ENCODE measurements at regions not wholly inside any gene's neighbourhood (a gene's known extent, or its start where the extent isn't known, plus 50 kb on each side); places are given as distances from the start of the nearest gene placed in this dataset.

- POLR2A ChIA-PET, result no interaction called here
- peaks cover 0 to 10% (median 4%) of the 10 kb centered on the region in 11 donors for H3K9me3 Mint-ChIP-seq
- H3K27me3 Mint-ChIP-seq, result peaks cover 0 to 3% (median 0%) of the 10 kb centered on the region in 5 donors
- Histone ChIP-seq H3K36me3 (ENCODE audit: control insufficient read depth in 2 of 3, insufficient read depth in 3 of 3, low read length in 3 of 3) (no peaks in the 10 kb centered on the region), H3K27me3 (ENCODE audit: control insufficient read depth in 2 of 2, insufficient read depth in 2 of 2, low read length in 2 of 2) (no peaks in the 10 kb centered on the region), H3K4me1 (ENCODE audit: control insufficient read depth in 2 of 2, insufficient read depth in 2 of 2, low read length in 2 of 2) (no peaks in the 10 kb centered on the region), H3K4me3 (ENCODE audit: low read length) (no peak overlapping the region), H3K9me3 (ENCODE audit: control insufficient read depth in 2 of 3, low read length in 3 of 3) (no peaks in the 10 kb centered on the region), H3K27ac (ENCODE audit: low read depth, low read length) (no peak overlapping the region)
- no peak for DNase-seq
- intact Hi-C loops (cut with micrococcal nuclease), result no loop called here
- no peak overlapping the region for H3K4me3 Mint-ChIP-seq
- CTCF ChIA-PET, result no interaction called here
- ATAC-seq, result no peak
- no peak overlapping the region for H3K27ac Mint-ChIP-seq
- H3K4me1 Mint-ChIP-seq, result no peaks in the 10 kb centered on the region
- H3K36me3 Mint-ChIP-seq, result no peaks in the 10 kb centered on the region
Measured at GRCh38 chr5:8580298-8580697, 711.4 kb downstream of the MTRR start.

GRCh38 chr5:8581047-8581446 lies 712.1 kb downstream of the MTRR start:
- H3K4me3 Mint-ChIP-seq, result no peak overlapping the region
- ChIA-PET CTCF (no interaction called here), POLR2A (no interaction called here)
- intact Hi-C loops (cut with micrococcal nuclease), result no loop called here
- peaks cover 0 to 8% (median 3%) of the 10 kb centered on the region in 11 donors for H3K9me3 Mint-ChIP-seq
- H3K27ac Mint-ChIP-seq, result no peak overlapping the region
- H3K36me3 ChIP-seq (ENCODE audit: control insufficient read depth in 2 of 3, insufficient read depth in 3 of 3, low read length in 3 of 3), result no peaks in the 10 kb centered on the region
- H3K27me3 Mint-ChIP-seq, result peaks cover 0 to 3% (median 0%) of the 10 kb centered on the region in 5 donors
- no peaks in the 10 kb centered on the region for H3K36me3 Mint-ChIP-seq
- H3K4me1 ChIP-seq (ENCODE audit: control insufficient read depth in 2 of 2, insufficient read depth in 2 of 2, low read length in 2 of 2), result no peaks in the 10 kb centered on the region
- ATAC-seq, result no peak
- no peak overlapping the region for H3K4me3 ChIP-seq (ENCODE audit: low read length)
- no peak for DNase-seq
- H3K4me1 Mint-ChIP-seq, result no peaks in the 10 kb centered on the region
- H3K27ac ChIP-seq (ENCODE audit: low read depth, low read length), result no peak overlapping the region
- H3K27me3 ChIP-seq (ENCODE audit: control insufficient read depth in 2 of 2, insufficient read depth in 2 of 2, low read length in 2 of 2), result no peaks in the 10 kb centered on the region
- H3K9me3 ChIP-seq (ENCODE audit: control insufficient read depth in 2 of 3, low read length in 3 of 3), result no peaks in the 10 kb centered on the region

- no peaks in the 10 kb centered on the region for H3K27me3 ChIP-seq (ENCODE audit: control insufficient read depth in 2 of 2, insufficient read depth in 2 of 2, low read length in 2 of 2)
- Mint-ChIP-seq H3K4me3 (no peak overlapping the region), H3K27me3 (peaks cover 0 to 3% (median 0%) of the 10 kb centered on the region in 5 donors), H3K36me3 (no peaks in the 10 kb centered on the region), H3K4me1 (no peaks in the 10 kb centered on the region), H3K9me3 (peaks cover 0 to 10% (median 4%) of the 10 kb centered on the region in 11 donors), H3K27ac (no peak overlapping the region)
- ATAC-seq, result no peak
- intact Hi-C loops (cut with micrococcal nuclease), result no loop called here
- ChIA-PET CTCF (no interaction called here), POLR2A (no interaction called here)
- peaks cover 0 to 4% (median 0%) of the 10 kb centered on the region in 3 experiments for H3K9me3 ChIP-seq (ENCODE audit: control insufficient read depth in 2 of 3, low read length in 3 of 3)
- H3K27ac ChIP-seq (ENCODE audit: low read depth, low read length), result no peak overlapping the region
- no peaks in the 10 kb centered on the region for H3K36me3 ChIP-seq (ENCODE audit: control insufficient read depth in 2 of 3, insufficient read depth in 3 of 3, low read length in 3 of 3)
- no peak overlapping the region for H3K4me3 ChIP-seq (ENCODE audit: low read length)
- no peaks in the 10 kb centered on the region for H3K4me1 ChIP-seq (ENCODE audit: control insufficient read depth in 2 of 2, insufficient read depth in 2 of 2, low read length in 2 of 2)
- no peak for DNase-seq
Measured at GRCh38 chr5:8585230-8586018, 716.5 kb downstream of the MTRR start.

GRCh38 chr5:8590959-8591358 lies 722.0 kb downstream of the MTRR start:
- no peaks in the 10 kb centered on the region for H3K27me3 ChIP-seq (ENCODE audit: control insufficient read depth in 2 of 2, insufficient read depth in 2 of 2, low read length in 2 of 2)
- Mint-ChIP-seq H3K27me3 (no peaks in the 10 kb centered on the region), H3K27ac (no peak overlapping the region), H3K9me3 (peaks cover 0 to 7% (median 3%) of the 10 kb centered on the region in 11 donors), H3K36me3 (no peaks in the 10 kb centered on the region), H3K4me1 (no peaks in the 10 kb centered on the region), H3K4me3 (no peak overlapping the region)
- DNase-seq (no peak), ATAC-seq (no peak)
- H3K4me3 ChIP-seq (ENCODE audit: low read length), result no peak overlapping the region
- CTCF ChIA-PET, result no interaction called here
- no peaks in the 10 kb centered on the region for H3K4me1 ChIP-seq (ENCODE audit: control insufficient read depth in 2 of 2, insufficient read depth in 2 of 2, low read length in 2 of 2)
- H3K27ac ChIP-seq (ENCODE audit: low read depth, low read length), result no peak overlapping the region
- no peaks in the 10 kb centered on the region for H3K36me3 ChIP-seq (ENCODE audit: control insufficient read depth in 2 of 3, insufficient read depth in 3 of 3, low read length in 3 of 3)
- peaks cover 0 to 4% (median 0%) of the 10 kb centered on the region in 3 experiments for H3K9me3 ChIP-seq (ENCODE audit: control insufficient read depth in 2 of 3, low read length in 3 of 3)
- POLR2A ChIA-PET, result no interaction called here
- intact Hi-C loops (cut with micrococcal nuclease), result no loop called here

GRCh38 chr5:8598356-8598755 lies 729.4 kb downstream of the MTRR start:
- Mint-ChIP-seq H3K4me3 (no peak overlapping the region), H3K9me3 (peaks cover 0 to 12% (median 0%) of the 10 kb centered on the region in 11 donors), H3K4me1 (no peaks in the 10 kb centered on the region), H3K27me3 (no peaks in the 10 kb centered on the region), H3K27ac (no peak overlapping the region), H3K36me3 (no peaks in the 10 kb centered on the region)
- H3K27ac ChIP-seq (ENCODE audit: low read depth, low read length), result no peak overlapping the region
- no peak overlapping the region for H3K4me3 ChIP-seq (ENCODE audit: low read length)
- no peaks in the 10 kb centered on the region for H3K36me3 ChIP-seq (ENCODE audit: control insufficient read depth in 2 of 3, insufficient read depth in 3 of 3, low read length in 3 of 3)
- ChIA-PET CTCF (no interaction called here), POLR2A (no interaction called here)
- ATAC-seq (no peak), DNase-seq (no peak)
- no peaks in the 10 kb centered on the region for H3K4me1 ChIP-seq (ENCODE audit: control insufficient read depth in 2 of 2, insufficient read depth in 2 of 2, low read length in 2 of 2)
- H3K9me3 ChIP-seq (ENCODE audit: control insufficient read depth in 2 of 3, low read length in 3 of 3), result no peaks in the 10 kb centered on the region
- no peaks in the 10 kb centered on the region for H3K27me3 ChIP-seq (ENCODE audit: control insufficient read depth in 2 of 2, insufficient read depth in 2 of 2, low read length in 2 of 2)
- intact Hi-C loops (cut with micrococcal nuclease), result no loop called here

GRCh38 chr5:8598996-8599395 lies 730.0 kb downstream of the MTRR start:
- Mint-ChIP-seq H3K4me1 (no peaks in the 10 kb centered on the region), H3K9me3 (peaks cover 0 to 12% (median 0%) of the 10 kb centered on the region in 11 donors), H3K27ac (no peak overlapping the region), H3K27me3 (no peaks in the 10 kb centered on the region), H3K4me3 (no peak overlapping the region), H3K36me3 (no peaks in the 10 kb centered on the region)
- ChIA-PET POLR2A (no interaction called here), CTCF (no interaction called here)
- DNase-seq (no peak), ATAC-seq (no peak)
- Histone ChIP-seq H3K9me3 (ENCODE audit: control insufficient read depth in 2 of 3, low read length in 3 of 3) (no peaks in the 10 kb centered on the region), H3K4me3 (ENCODE audit: low read length) (no peak overlapping the region), H3K27me3 (ENCODE audit: control insufficient read depth in 2 of 2, insufficient read depth in 2 of 2, low read length in 2 of 2) (no peaks in the 10 kb centered on the region), H3K27ac (ENCODE audit: low read depth, low read length) (no peak overlapping the region), H3K4me1 (ENCODE audit: control insufficient read depth in 2 of 2, insufficient read depth in 2 of 2, low read length in 2 of 2) (no peaks in the 10 kb centered on the region), H3K36me3 (ENCODE audit: control insufficient read depth in 2 of 3, insufficient read depth in 3 of 3, low read length in 3 of 3) (no peaks in the 10 kb centered on the region)
- intact Hi-C loops (cut with micrococcal nuclease), result no loop called here

GRCh38 chr5:8600843-8601242 lies 731.9 kb downstream of the MTRR start:
- Mint-ChIP-seq H3K4me1 (no peaks in the 10 kb centered on the region), H3K27ac (no peak overlapping the region), H3K4me3 (no peak overlapping the region), H3K36me3 (no peaks in the 10 kb centered on the region), H3K9me3 (peaks cover 0 to 12% (median 2%) of the 10 kb centered on the region in 11 donors), H3K27me3 (no peaks in the 10 kb centered on the region)
- DNase-seq (no peak), ATAC-seq (no peak)
- H3K36me3 ChIP-seq (ENCODE audit: control insufficient read depth in 2 of 3, insufficient read depth in 3 of 3, low read length in 3 of 3), result no peaks in the 10 kb centered on the region
- no peak overlapping the region for H3K4me3 ChIP-seq (ENCODE audit: low read length)
- no peak overlapping the region for H3K27ac ChIP-seq (ENCODE audit: low read depth, low read length)
- POLR2A ChIA-PET, result no interaction called here
- intact Hi-C loops (cut with micrococcal nuclease), result no loop called here
- no peaks in the 10 kb centered on the region for H3K9me3 ChIP-seq (ENCODE audit: control insufficient read depth in 2 of 3, low read length in 3 of 3)
- no peaks in the 10 kb centered on the region for H3K4me1 ChIP-seq (ENCODE audit: control insufficient read depth in 2 of 2, insufficient read depth in 2 of 2, low read length in 2 of 2)
- CTCF ChIA-PET, result no interaction called here
- no peaks in the 10 kb centered on the region for H3K27me3 ChIP-seq (ENCODE audit: control insufficient read depth in 2 of 2, insufficient read depth in 2 of 2, low read length in 2 of 2)
